ENCODE measurements at regions not wholly inside any gene's neighbourhood (a gene's known extent, or its start where the extent isn't known, plus 50 kb on each side); places are given as distances from the start of the nearest gene placed in this dataset.

- no peaks in the 10 kb centered on the region for H3K27me3 Mint-ChIP-seq (ENCODE audit: low read depth)
- Histone ChIP-seq H3K27me3 (ENCODE audit: insufficient read depth, low read length) (no peaks in the 10 kb centered on the region), H2AK5ac (ENCODE audit: insufficient read length, low read length) (no peak overlapping the region), H2BK20ac (ENCODE audit: low read depth, low read length, poor library complexity, severe bottlenecking) (no peak overlapping the region), H2AFZ (ENCODE audit: low read length) (no peak overlapping the region), H3K79me2 (ENCODE audit: insufficient read depth, low read length) (no peaks in the 10 kb centered on the region), H3K4me2 (ENCODE audit: insufficient read depth, insufficient read length, low read length) (no peak overlapping the region), H3K9ac (ENCODE audit: extremely low read depth, insufficient read length, low read length) (no peak overlapping the region), H4K8ac (replicated peaks; ENCODE audit: insufficient read length, low read depth, low read length) (no peak overlapping the region), H3K4ac (ENCODE audit: low read depth, low read length) (no peak overlapping the region), H4K5ac (ENCODE audit: insufficient read length, low read depth, low read length) (no peak overlapping the region), H3K23ac (ENCODE audit: insufficient read length, low read depth, low read length) (no peak overlapping the region), H2BK5ac (ENCODE audit: insufficient read length, low read length) (no peak overlapping the region), H3K9me3 (ENCODE audit: control insufficient read depth, low read depth, low read length) (peaks cover 36% of the 10 kb centered on the region), H3K14ac (ENCODE audit: insufficient read depth, low read length) (no peak overlapping the region), H2BK120ac (ENCODE audit: low read depth, low read length, poor library complexity, severe bottlenecking) (no peak overlapping the region), H4K20me1 (ENCODE audit: control insufficient read depth, insufficient read depth, insufficient read length) (no peaks in the 10 kb centered on the region), H3T11ph (ENCODE audit: low read length) (no peak overlapping the region), H4K91ac (ENCODE audit: insufficient read length, low read depth, low read length) (no peak overlapping the region), H3K18ac (ENCODE audit: insufficient read length, low read depth, low read length) (no peak overlapping the region), H3K23me2 (ENCODE audit: insufficient read length, low read depth, low read length, poor library complexity, severe bottlenecking) (no peaks in the 10 kb centered on the region), H3K56ac (ENCODE audit: insufficient read length, low read depth, low read length) (no peak overlapping the region), H2BK15ac (ENCODE audit: low read depth, low read length) (no peak overlapping the region), H3K79me1 (ENCODE audit: insufficient read depth, low read depth, low read length, poor library complexity, severe bottlenecking) (no peaks in the 10 kb centered on the region), H3K4me1 (ENCODE audit: insufficient read depth, low read length) (peaks cover 6% of the 10 kb centered on the region; the same call in 1 of the 2 replicates), H3K27ac (ENCODE audit: insufficient read length, low read depth, low read length) (no peak overlapping the region), H2BK12ac (ENCODE audit: insufficient read length, low read depth, low read length) (no peak overlapping the region)
- no peak overlapping the region for H3K27ac Mint-ChIP-seq
- H3K9me3 Mint-ChIP-seq = peaks cover 33 to 34% of the 10 kb centered on the region in 2 experiments
- DNase-seq = no peak
- peaks cover 21 to 43% (median 40%) of the 10 kb centered on the region in 3 experiments for H3K36me3 Mint-ChIP-seq (ENCODE audit: insufficient read depth in 1 of 3, low read depth in 3 of 3)
- H3K4me1 Mint-ChIP-seq = peaks cover 19 to 37% of the 10 kb centered on the region in 2 experiments
- TF ChIP-seq CTCF (conservative IDR thresholded peaks at IDR 0.05) = no peak
- H3K4me3 Mint-ChIP-seq = no peak overlapping the region; a peak in 1 of 5 replicates
Observed at GRCh38 chr5:18546591-18546990, 912.3 kb downstream of the TAF11L14 start.

Measured in H9 (cell line).